ENCODE measurements at regions not wholly inside any gene's neighbourhood (a gene's known extent, or its start where the extent isn't known, plus 50 kb on each side); places are given as distances from the start of the nearest gene placed in this dataset.

DNA sequence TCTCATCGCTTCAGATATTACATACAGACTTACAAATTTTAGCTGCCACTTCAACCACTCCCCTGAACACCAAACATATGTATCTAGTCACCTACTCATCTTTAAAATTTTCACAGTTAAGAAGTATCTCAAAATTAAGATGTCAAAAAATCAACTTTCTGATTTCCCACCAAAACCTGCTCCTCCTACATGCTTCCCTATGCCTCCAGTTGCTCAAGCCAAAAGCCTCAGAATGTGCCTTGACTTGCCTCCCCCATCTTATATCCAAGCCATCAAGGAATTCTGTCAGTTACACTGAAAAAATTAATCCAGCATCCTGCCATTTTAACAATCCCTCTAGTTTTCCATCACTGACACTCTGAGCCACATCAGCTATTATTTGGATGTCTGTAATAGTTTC is 85.0 kb downstream of the SPRY2 start:
- TF ChIP-seq, protein P1, sequence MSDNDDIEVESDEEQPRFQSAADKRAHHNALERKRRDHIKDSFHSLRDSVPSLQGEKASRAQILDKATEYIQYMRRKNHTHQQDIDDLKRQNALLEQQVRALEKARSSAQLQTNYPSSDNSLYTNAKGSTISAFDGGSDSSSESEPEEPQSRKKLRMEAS (IDR thresholded peaks at IDR 0.05): no peak
- TF ChIP-seq POLR2A (IDR thresholded peaks at IDR 0.05; ENCODE audit: borderline replicate concordance, extremely low read depth, insufficient read depth, insufficient read length): no peak
- no peak for TF ChIP-seq SRF (IDR thresholded peaks at IDR 0.05; ENCODE audit: low read depth)
- no peak for TF ChIP-seq CEBPB (IDR thresholded peaks at IDR 0.05; ENCODE audit: low read depth)
- no peak for TF ChIP-seq EGR1 (IDR thresholded peaks at IDR 0.05; ENCODE audit: low read depth)
- no peak for TF ChIP-seq POLR2AphosphoS5 (IDR thresholded peaks at IDR 0.05; ENCODE audit: low read depth, low read length)
- TF ChIP-seq, protein P2, sequence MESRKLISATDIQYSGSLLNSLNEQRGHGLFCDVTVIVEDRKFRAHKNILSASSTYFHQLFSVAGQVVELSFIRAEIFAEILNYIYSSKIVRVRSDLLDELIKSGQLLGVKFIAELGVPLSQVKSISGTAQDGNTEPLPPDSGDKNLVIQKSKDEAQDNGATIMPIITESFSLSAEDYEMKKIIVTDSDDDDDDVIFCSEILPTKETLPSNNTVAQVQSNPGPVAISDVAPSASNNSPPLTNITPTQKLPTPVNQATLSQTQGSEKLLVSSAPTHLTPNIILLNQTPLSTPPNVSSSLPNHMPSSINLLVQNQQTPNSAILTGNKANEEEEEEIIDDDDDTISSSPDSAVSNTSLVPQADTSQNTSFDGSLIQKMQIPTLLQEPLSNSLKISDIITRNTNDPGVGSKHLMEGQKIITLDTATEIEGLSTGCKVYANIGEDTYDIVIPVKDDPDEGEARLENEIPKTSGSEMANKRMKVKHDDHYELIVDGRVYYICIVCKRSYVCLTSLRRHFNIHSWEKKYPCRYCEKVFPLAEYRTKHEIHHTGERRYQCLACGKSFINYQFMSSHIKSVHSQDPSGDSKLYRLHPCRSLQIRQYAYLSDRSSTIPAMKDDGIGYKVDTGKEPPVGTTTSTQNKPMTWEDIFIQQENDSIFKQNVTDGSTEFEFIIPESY (IDR thresholded peaks at IDR 0.05; ENCODE audit: extremely low read depth, insufficient replicate concordance, low read length): no peak
- TF ChIP-seq, protein P3, sequence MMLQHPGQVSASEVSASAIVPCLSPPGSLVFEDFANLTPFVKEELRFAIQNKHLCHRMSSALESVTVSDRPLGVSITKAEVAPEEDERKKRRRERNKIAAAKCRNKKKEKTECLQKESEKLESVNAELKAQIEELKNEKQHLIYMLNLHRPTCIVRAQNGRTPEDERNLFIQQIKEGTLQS (IDR thresholded peaks at IDR 0.05): no peak
- no peak for TF ChIP-seq ZFX (IDR thresholded peaks at IDR 0.05)
- no peak for TF ChIP-seq TCF7L2 (IDR thresholded peaks at IDR 0.05; ENCODE audit: borderline replicate concordance, extremely low read depth, insufficient read depth, insufficient read length)
- ChIA-PET POLR2A (no interaction called here), RAD21 (ENCODE audit: low non-redundant PET in 1 of 2, low total read pairs in 2 of 2, uncharacterized antibody in 2 of 2, unreplicated experiment in 2 of 2) (no interaction called here), CTCF (no interaction called here)
- Histone ChIP-seq H3K9ac (ENCODE audit: low read length) (no peak overlapping the region), H3K27ac (ENCODE audit: low read depth, low read length) (no peak overlapping the region), H3K9me3 (ENCODE audit: control insufficient read depth in 1 of 2, insufficient read depth in 1 of 2, low read depth in 1 of 2, low read length in 2 of 2) (no peaks in the 10 kb centered on the region), H3K27me3 (ENCODE audit: insufficient read depth, low read length) (no peaks in the 10 kb centered on the region), H3K79me2 (ENCODE audit: insufficient read depth, low read length) (no peaks in the 10 kb centered on the region), H3K36me3 (ENCODE audit: control insufficient read depth in 1 of 2, insufficient read depth in 2 of 2, low read length in 2 of 2) (no peaks in the 10 kb centered on the region), H4K20me1 (ENCODE audit: insufficient read depth) (no peaks in the 10 kb centered on the region), H3K4me3 (replicated peaks in 1 of 2; ENCODE audit: low read depth in 1 of 2, low read length in 2 of 2) (no peak overlapping the region), H3K9me2 (ENCODE audit: insufficient read depth) (no peaks in the 10 kb centered on the region), H3K4me2 (ENCODE audit: low read length) (no peak overlapping the region), H2AFZ (ENCODE audit: low read depth, low read length, poor library complexity, severe bottlenecking) (no peak overlapping the region), H3K4me1 (ENCODE audit: control insufficient read depth in 1 of 2, insufficient read depth in 2 of 2, low read length in 2 of 2) (no peaks in the 10 kb centered on the region)
- ATAC-seq: no peak
- BruUV-seq (replicated peaks): no TSS peak
- DNase-seq (ENCODE audit: low read depth, low spot score): no peak
- intact Hi-C loops (cut with micrococcal nuclease): no loop called here
